ENCODE measurements at regions not wholly inside any gene's neighbourhood (a gene's known extent, or its start where the extent isn't known, plus 50 kb on each side); places are given as distances from the start of the nearest gene placed in this dataset.

DNA sequence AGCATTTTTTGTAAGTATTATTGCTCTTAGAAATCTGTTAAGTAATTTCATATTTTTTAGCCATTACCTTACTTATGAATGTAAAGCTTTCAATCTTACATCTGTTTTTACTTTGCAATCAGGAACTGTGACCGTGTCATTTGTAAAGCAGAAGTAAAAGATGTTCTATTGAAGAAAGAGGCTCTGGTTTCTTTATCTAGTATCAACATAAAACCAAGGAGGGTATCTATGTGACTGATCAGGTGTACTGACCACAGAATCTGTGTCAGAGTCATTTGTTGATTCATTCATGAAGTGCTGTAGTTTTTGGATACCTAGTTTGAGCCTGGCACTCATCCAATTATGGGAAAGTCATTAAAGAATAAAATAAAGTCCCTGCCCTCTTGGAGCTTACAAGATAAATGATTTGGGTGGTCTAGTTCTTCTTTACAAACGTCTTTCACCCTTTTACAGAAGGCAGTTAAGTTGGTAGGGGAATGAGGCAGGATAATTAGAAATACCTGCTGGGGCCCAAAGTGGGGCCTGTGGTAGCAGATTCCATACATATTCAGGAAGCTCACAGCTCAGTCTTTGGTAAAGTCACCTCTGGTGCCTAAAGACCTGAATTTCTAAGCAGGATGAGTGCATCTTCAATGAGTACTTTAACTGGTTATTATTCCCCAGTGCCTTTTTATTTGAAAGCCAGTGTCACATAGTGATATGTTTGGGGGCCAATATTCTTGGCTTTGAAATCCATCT is 260.6 kb upstream of the NT5C1B start:
- intact Hi-C loops (cut with micrococcal nuclease; ENCODE audit: unreplicated experiment), result no loop called here
- H3K27ac Mint-ChIP-seq (ENCODE audit: unreplicated experiment), result no peak overlapping the region
- no peaks in the 10 kb centered on the region for H3K36me3 Mint-ChIP-seq (ENCODE audit: insufficient read depth, unreplicated experiment)
- H3K4me1 ChIP-seq, result 0 out of 2 replicates have a peak, but pooled peaks cover 8% of the 10 kb centered on the region
- BruUV-seq (replicated peaks), result no TSS peak
- H3K9me3 ChIP-seq, result no peaks in the 10 kb centered on the region
- H3K36me3 ChIP-seq (ENCODE audit: control insufficient read depth, insufficient read depth, low read length), result no peaks in the 10 kb centered on the region
- no peaks in the 10 kb centered on the region for H3K27me3 Mint-ChIP-seq (ENCODE audit: insufficient read depth, unreplicated experiment)
- no peak overlapping the region for H3K4me3 Mint-ChIP-seq (ENCODE audit: unreplicated experiment)
- ChIA-PET CTCF (no interaction called here), POLR2A (no interaction called here)
- no peak for DNase-seq
- no peaks in the 10 kb centered on the region for H3K27me3 ChIP-seq (replicated peaks; ENCODE audit: control insufficient read depth, insufficient read depth, low read length)
- no peak overlapping the region for H3K4me3 ChIP-seq (ENCODE audit: low read depth, low read length)
- H3K4me1 Mint-ChIP-seq (ENCODE audit: low read depth, unreplicated experiment), result no peaks in the 10 kb centered on the region
- no peaks in the 10 kb centered on the region for H3K9me3 Mint-ChIP-seq (ENCODE audit: unreplicated experiment)
- TF ChIP-seq, protein P1, sequence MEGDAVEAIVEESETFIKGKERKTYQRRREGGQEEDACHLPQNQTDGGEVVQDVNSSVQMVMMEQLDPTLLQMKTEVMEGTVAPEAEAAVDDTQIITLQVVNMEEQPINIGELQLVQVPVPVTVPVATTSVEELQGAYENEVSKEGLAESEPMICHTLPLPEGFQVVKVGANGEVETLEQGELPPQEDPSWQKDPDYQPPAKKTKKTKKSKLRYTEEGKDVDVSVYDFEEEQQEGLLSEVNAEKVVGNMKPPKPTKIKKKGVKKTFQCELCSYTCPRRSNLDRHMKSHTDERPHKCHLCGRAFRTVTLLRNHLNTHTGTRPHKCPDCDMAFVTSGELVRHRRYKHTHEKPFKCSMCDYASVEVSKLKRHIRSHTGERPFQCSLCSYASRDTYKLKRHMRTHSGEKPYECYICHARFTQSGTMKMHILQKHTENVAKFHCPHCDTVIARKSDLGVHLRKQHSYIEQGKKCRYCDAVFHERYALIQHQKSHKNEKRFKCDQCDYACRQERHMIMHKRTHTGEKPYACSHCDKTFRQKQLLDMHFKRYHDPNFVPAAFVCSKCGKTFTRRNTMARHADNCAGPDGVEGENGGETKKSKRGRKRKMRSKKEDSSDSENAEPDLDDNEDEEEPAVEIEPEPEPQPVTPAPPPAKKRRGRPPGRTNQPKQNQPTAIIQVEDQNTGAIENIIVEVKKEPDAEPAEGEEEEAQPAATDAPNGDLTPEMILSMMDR (IDR thresholded peaks at IDR 0.05; ENCODE audit: insufficient read depth in 1 of 2, low read depth in 1 of 2, low read length in 1 of 2, severe bottlenecking in 1 of 2, unreplicated experiment in 1 of 2), result no peak

DNA sequence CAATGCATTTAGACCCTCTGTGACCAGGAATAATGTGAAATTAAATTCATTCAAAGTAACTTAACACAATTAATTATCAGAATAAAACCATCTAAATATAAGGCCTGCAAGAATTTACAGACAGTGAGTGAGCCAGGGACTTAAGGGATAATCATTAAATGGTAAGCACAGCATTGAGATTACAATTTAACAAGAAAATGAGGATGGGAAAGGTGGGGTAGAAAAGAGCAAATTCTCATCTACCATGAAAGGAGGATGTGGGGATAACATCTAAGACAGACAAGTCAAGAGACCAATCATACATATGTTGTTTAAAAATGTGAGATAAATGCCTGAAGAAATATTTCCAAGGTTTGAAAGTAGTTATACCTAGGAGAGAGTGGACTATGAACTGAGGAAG is 259.3 kb upstream of the NT5C1B start:
- TF ChIP-seq, protein P1 (IDR thresholded peaks at IDR 0.05; ENCODE audit: insufficient read depth in 1 of 2, low read depth in 1 of 2, low read length in 1 of 2, severe bottlenecking in 1 of 2, unreplicated experiment in 1 of 2), result no peak
- Mint-ChIP-seq H3K9me3 (ENCODE audit: unreplicated experiment) (no peaks in the 10 kb centered on the region), H3K27me3 (ENCODE audit: insufficient read depth, unreplicated experiment) (no peaks in the 10 kb centered on the region), H3K36me3 (ENCODE audit: insufficient read depth, unreplicated experiment) (no peaks in the 10 kb centered on the region), H3K4me1 (ENCODE audit: low read depth, unreplicated experiment) (no peaks in the 10 kb centered on the region), H3K4me3 (ENCODE audit: unreplicated experiment) (no peak overlapping the region), H3K27ac (ENCODE audit: unreplicated experiment) (no peak overlapping the region)
- intact Hi-C loops (cut with micrococcal nuclease; ENCODE audit: unreplicated experiment), result no loop called here
- ChIA-PET POLR2A (no interaction called here), CTCF (no interaction called here)
- no peaks in the 10 kb centered on the region for H3K27me3 ChIP-seq (replicated peaks; ENCODE audit: control insufficient read depth, insufficient read depth, low read length)
- 0 out of 2 replicates have a peak, but pooled peaks cover 8% of the 10 kb centered on the region for H3K4me1 ChIP-seq
- H3K36me3 ChIP-seq (ENCODE audit: control insufficient read depth, insufficient read depth, low read length), result no peaks in the 10 kb centered on the region
- no peak overlapping the region for H3K4me3 ChIP-seq (ENCODE audit: low read depth, low read length)
- no peaks in the 10 kb centered on the region for H3K9me3 ChIP-seq
- no TSS peak for BruUV-seq (replicated peaks)
- no peak for DNase-seq

DNA sequence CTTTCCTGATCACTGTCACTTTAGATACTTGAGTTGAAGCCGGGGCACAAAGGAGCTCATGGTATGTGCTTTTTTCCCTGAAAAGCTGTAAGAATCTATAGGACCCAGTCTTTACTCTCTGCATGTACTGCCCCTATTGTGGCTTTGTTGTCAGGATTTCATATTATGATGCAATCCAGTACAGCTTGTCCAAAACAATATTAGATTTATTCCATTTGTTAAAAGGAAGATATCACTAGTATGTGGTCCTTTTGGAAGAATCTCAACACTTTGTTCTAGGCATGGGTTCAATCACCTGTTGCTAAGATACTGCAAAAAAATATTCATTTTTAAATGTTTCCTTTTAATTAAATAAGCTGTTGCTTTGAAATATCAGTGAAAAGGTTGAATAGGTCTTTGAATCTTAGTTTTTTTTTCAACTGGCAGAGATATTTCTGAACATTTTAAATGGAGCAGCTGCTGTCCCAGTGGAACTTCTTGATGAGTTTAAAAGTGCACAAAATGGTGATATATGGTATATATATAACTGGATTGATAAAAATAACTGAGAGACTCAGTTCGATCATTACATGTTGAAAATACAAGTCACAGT is 256.6 kb upstream of the NT5C1B start:
- H3K4me3 ChIP-seq (ENCODE audit: low read depth, low read length), result no peak overlapping the region
- CTCF ChIA-PET, result no interaction called here
- no peak for DNase-seq
- no peaks in the 10 kb centered on the region for H3K36me3 Mint-ChIP-seq (ENCODE audit: insufficient read depth, unreplicated experiment)
- no peaks in the 10 kb centered on the region for H3K27me3 Mint-ChIP-seq (ENCODE audit: insufficient read depth, unreplicated experiment)
- H3K27me3 ChIP-seq (replicated peaks; ENCODE audit: control insufficient read depth, insufficient read depth, low read length), result no peaks in the 10 kb centered on the region
- no peaks in the 10 kb centered on the region for H3K9me3 ChIP-seq
- intact Hi-C loops (cut with micrococcal nuclease; ENCODE audit: unreplicated experiment), result no loop called here
- TF ChIP-seq, protein P1 (IDR thresholded peaks at IDR 0.05; ENCODE audit: insufficient read depth in 1 of 2, low read depth in 1 of 2, low read length in 1 of 2, severe bottlenecking in 1 of 2, unreplicated experiment in 1 of 2), result no peak
- no TSS peak for BruUV-seq (replicated peaks)
- no peaks in the 10 kb centered on the region for H3K4me1 ChIP-seq
- no peak overlapping the region for H3K27ac Mint-ChIP-seq (ENCODE audit: unreplicated experiment)
- H3K9me3 Mint-ChIP-seq (ENCODE audit: unreplicated experiment), result no peaks in the 10 kb centered on the region
- POLR2A ChIA-PET, result no interaction called here
- no peaks in the 10 kb centered on the region for H3K4me1 Mint-ChIP-seq (ENCODE audit: low read depth, unreplicated experiment)
- no peak overlapping the region for H3K4me3 Mint-ChIP-seq (ENCODE audit: unreplicated experiment)
- no peaks in the 10 kb centered on the region for H3K36me3 ChIP-seq (ENCODE audit: control insufficient read depth, insufficient read depth, low read length)
